ENCODE measurements at regions not wholly inside any gene's neighbourhood (a gene's known extent, or its start where the extent isn't known, plus 50 kb on each side); places are given as distances from the start of the nearest gene placed in this dataset.

GRCh38 chr1:238653693-238654321, 732.6 kb upstream of the CHRM3 start:
- Histone ChIP-seq H3K27me3 (ENCODE audit: control insufficient read depth, insufficient read depth, low read length) (no peaks in the 10 kb centered on the region), H3K9me3 (ENCODE audit: control insufficient read depth, insufficient read depth, low read length) (no peaks in the 10 kb centered on the region), H3K27ac (ENCODE audit: low read depth, low read length) (no peak overlapping the region), H3K36me3 (ENCODE audit: control insufficient read depth, insufficient read depth, low read length) (no peaks in the 10 kb centered on the region), H3K4me3 (ENCODE audit: low read depth, low read length) (no peak overlapping the region), H3K4me1 (ENCODE audit: control insufficient read depth, insufficient read depth, low read length) (no peaks in the 10 kb centered on the region)
- no peak for DNase-seq (ENCODE audit: low read depth in 4 of 6, low spot score in 6 of 6)
- WGBS (ENCODE audit: insufficient coverage): no CpG with 5 or more reads among the region's 4 CpGs

- no peaks in the 10 kb centered on the region for H3K27me3 ChIP-seq (ENCODE audit: control insufficient read depth, insufficient read depth, low read length)
- DNase-seq (ENCODE audit: low read depth in 4 of 6, low spot score in 6 of 6): no peak
- H3K36me3 ChIP-seq (ENCODE audit: control insufficient read depth, insufficient read depth, low read length): no peaks in the 10 kb centered on the region
- H3K4me1 ChIP-seq (ENCODE audit: control insufficient read depth, insufficient read depth, low read length): no peaks in the 10 kb centered on the region
- H3K27ac ChIP-seq (ENCODE audit: low read depth, low read length): no peak overlapping the region
- no peaks in the 10 kb centered on the region for H3K9me3 ChIP-seq (ENCODE audit: control insufficient read depth, insufficient read depth, low read length)
- 100% methylated on average over 1 of the region's 7 CpGs for WGBS (ENCODE audit: insufficient coverage)
- H3K4me3 ChIP-seq (ENCODE audit: low read depth, low read length): no peak overlapping the region
Observed at GRCh38 chr1:238652346-238652968, 733.9 kb upstream of the CHRM3 start.

GRCh38 chr1:238649200-238649599, 737.2 kb upstream of the CHRM3 start:
- Histone ChIP-seq H3K4me1 (ENCODE audit: control insufficient read depth, insufficient read depth, low read length) (no peaks in the 10 kb centered on the region), H3K36me3 (ENCODE audit: control insufficient read depth, insufficient read depth, low read length) (no peaks in the 10 kb centered on the region), H3K9me3 (ENCODE audit: control insufficient read depth, insufficient read depth, low read length) (no peaks in the 10 kb centered on the region), H3K4me3 (ENCODE audit: low read depth, low read length) (no peak overlapping the region), H3K27ac (ENCODE audit: low read depth, low read length) (no peak overlapping the region), H3K27me3 (ENCODE audit: control insufficient read depth, insufficient read depth, low read length) (no peaks in the 10 kb centered on the region)
- DNase-seq (ENCODE audit: low read depth in 4 of 6, low spot score in 6 of 6): no peak

GRCh38 chr1:238648751-238649150, 737.6 kb upstream of the CHRM3 start:
- DNase-seq (ENCODE audit: low read depth in 4 of 6, low spot score in 6 of 6): no peak
- H3K4me1 ChIP-seq (ENCODE audit: control insufficient read depth, insufficient read depth, low read length): no peaks in the 10 kb centered on the region
- no CpG with 5 or more reads among the region's 4 CpGs for WGBS (ENCODE audit: insufficient coverage)

GRCh38 chr1:238648296-238648695, 738.1 kb upstream of the CHRM3 start:
- Histone ChIP-seq H3K4me3 (ENCODE audit: low read depth, low read length) (no peak overlapping the region), H3K9me3 (ENCODE audit: control insufficient read depth, insufficient read depth, low read length) (no peaks in the 10 kb centered on the region), H3K27me3 (ENCODE audit: control insufficient read depth, insufficient read depth, low read length) (no peaks in the 10 kb centered on the region), H3K4me1 (ENCODE audit: control insufficient read depth, insufficient read depth, low read length) (no peaks in the 10 kb centered on the region), H3K27ac (ENCODE audit: low read depth, low read length) (no peak overlapping the region), H3K36me3 (ENCODE audit: control insufficient read depth, insufficient read depth, low read length) (no peaks in the 10 kb centered on the region)
- DNase-seq (ENCODE audit: low read depth in 4 of 6, low spot score in 6 of 6): no peak
- WGBS (ENCODE audit: insufficient coverage): no CpG with 5 or more reads among the region's 1 CpG

More at GRCh38 chr1:238648751-238649150, 737.6 kb upstream of the CHRM3 start:
- Histone ChIP-seq H3K9me3 (ENCODE audit: control insufficient read depth, insufficient read depth, low read length) (no peaks in the 10 kb centered on the region), H3K27ac (ENCODE audit: low read depth, low read length) (no peak overlapping the region), H3K27me3 (ENCODE audit: control insufficient read depth, insufficient read depth, low read length) (no peaks in the 10 kb centered on the region), H3K4me3 (ENCODE audit: low read depth, low read length) (no peak overlapping the region), H3K36me3 (ENCODE audit: control insufficient read depth, insufficient read depth, low read length) (no peaks in the 10 kb centered on the region)

- no peaks in the 10 kb centered on the region for H3K27me3 ChIP-seq (ENCODE audit: control insufficient read depth, insufficient read depth, low read length)
- no peak overlapping the region for H3K4me3 ChIP-seq (ENCODE audit: low read depth, low read length)
- DNase-seq (ENCODE audit: low read depth in 4 of 6, low spot score in 6 of 6): no peak
- no CpG with 5 or more reads among the region's 3 CpGs for WGBS (ENCODE audit: insufficient coverage)
- H3K4me1 ChIP-seq (ENCODE audit: control insufficient read depth, insufficient read depth, low read length): no peaks in the 10 kb centered on the region
- H3K27ac ChIP-seq (ENCODE audit: low read depth, low read length): no peak overlapping the region
- H3K9me3 ChIP-seq (ENCODE audit: control insufficient read depth, insufficient read depth, low read length): no peaks in the 10 kb centered on the region
- no peaks in the 10 kb centered on the region for H3K36me3 ChIP-seq (ENCODE audit: control insufficient read depth, insufficient read depth, low read length)
Observed at GRCh38 chr1:238647877-238648276, 738.5 kb upstream of the CHRM3 start.

- DNase-seq (ENCODE audit: low read depth in 4 of 6, low spot score in 6 of 6): peak in 3 of 6 donors; percentile 11 to 34 (median 20)
- Histone ChIP-seq H3K4me1 (ENCODE audit: control insufficient read depth, insufficient read depth, low read length) (no peaks in the 10 kb centered on the region), H3K36me3 (ENCODE audit: control insufficient read depth, insufficient read depth, low read length) (no peaks in the 10 kb centered on the region), H3K9me3 (ENCODE audit: control insufficient read depth, insufficient read depth, low read length) (no peaks in the 10 kb centered on the region), H3K27me3 (ENCODE audit: control insufficient read depth, insufficient read depth, low read length) (no peaks in the 10 kb centered on the region), H3K27ac (ENCODE audit: low read depth, low read length) (no peak overlapping the region), H3K4me3 (ENCODE audit: low read depth, low read length) (no peak overlapping the region)
- 57% methylated on average over 1 of the region's 4 CpGs for WGBS (ENCODE audit: insufficient coverage)
Observed at GRCh38 chr1:238642231-238642630, 744.1 kb upstream of the CHRM3 start.

- H3K36me3 ChIP-seq (ENCODE audit: control insufficient read depth, insufficient read depth, low read length): no peaks in the 10 kb centered on the region
- H3K4me3 ChIP-seq (ENCODE audit: low read depth, low read length): no peak overlapping the region
- no peaks in the 10 kb centered on the region for H3K9me3 ChIP-seq (ENCODE audit: control insufficient read depth, insufficient read depth, low read length)
- H3K27me3 ChIP-seq (ENCODE audit: control insufficient read depth, insufficient read depth, low read length): no peaks in the 10 kb centered on the region
- no peaks in the 10 kb centered on the region for H3K4me1 ChIP-seq (ENCODE audit: control insufficient read depth, insufficient read depth, low read length)
- no peak overlapping the region for H3K27ac ChIP-seq (ENCODE audit: low read depth, low read length)
- no peak for DNase-seq (ENCODE audit: low read depth in 4 of 6, low spot score in 6 of 6)
Observed at GRCh38 chr1:238639861-238640260, 746.5 kb upstream of the CHRM3 start.

GRCh38 chr1:238628110-238628509, 737.4 kb upstream of the ZP4 start:
- H3K27me3 ChIP-seq (ENCODE audit: control insufficient read depth, insufficient read depth, low read length): no peaks in the 10 kb centered on the region
- H3K4me1 ChIP-seq (ENCODE audit: control insufficient read depth, insufficient read depth, low read length): no peaks in the 10 kb centered on the region
- H3K4me3 ChIP-seq (ENCODE audit: low read depth, low read length): no peak overlapping the region
- H3K27ac ChIP-seq (ENCODE audit: low read depth, low read length): no peak overlapping the region
- DNase-seq (ENCODE audit: low read depth in 4 of 6, low spot score in 6 of 6): no peak
- no peaks in the 10 kb centered on the region for H3K36me3 ChIP-seq (ENCODE audit: control insufficient read depth, insufficient read depth, low read length)
- 100% methylated on average over 1 of the region's 2 CpGs for WGBS (ENCODE audit: insufficient coverage)
- peaks cover 1% of the 10 kb centered on the region for H3K9me3 ChIP-seq (ENCODE audit: control insufficient read depth, insufficient read depth, low read length)

GRCh38 chr1:238624776-238625175, 734.1 kb upstream of the ZP4 start:
- DNase-seq (ENCODE audit: low read depth in 4 of 6, low spot score in 6 of 6): peak in 1 of 6 donors; percentile 22
- Histone ChIP-seq H3K36me3 (ENCODE audit: control insufficient read depth, insufficient read depth, low read length) (no peaks in the 10 kb centered on the region), H3K4me1 (ENCODE audit: control insufficient read depth, insufficient read depth, low read length) (no peaks in the 10 kb centered on the region), H3K27ac (ENCODE audit: low read depth, low read length) (no peak overlapping the region), H3K27me3 (ENCODE audit: control insufficient read depth, insufficient read depth, low read length) (no peaks in the 10 kb centered on the region), H3K4me3 (ENCODE audit: low read depth, low read length) (no peak overlapping the region), H3K9me3 (ENCODE audit: control insufficient read depth, insufficient read depth, low read length) (no peaks in the 10 kb centered on the region)
- 63% methylated on average over 4 of the region's 4 CpGs for whole genome bisulfite sequencing (ENCODE audit: insufficient coverage)
